Jurkat, Clone E6-1 (cell line): ENCODE measurements at regions not wholly inside any gene's neighbourhood (a gene's known extent, or its start where the extent isn't known, plus 50 kb on each side); places are given as distances from the start of the nearest gene placed in this dataset.
"Not testable (repeated sequence)": the region's sequence is repeated elsewhere in the genome, so short reads cannot be mapped to it uniquely, and the experiment has no call there.

Source experiments
- DNase-seq: peaks from one replicate; pipeline ENCODE4 v3.0.0-alpha.2; 2011; ENCODE audit warnings: low read depth, low spot score
- H3K4me3 ChIP-seq: 2 replicates; pipeline ENCODE4 v1.5.1; 2011; ENCODE audit warnings: mild to moderate bottlenecking, low read length, control low read depth, moderate library complexity

- no peak for DNase-seq
- no peak overlapping the region for H3K4me3 ChIP-seq
Observed at GRCh38 chr5:96193946-96194345, 232.3 kb upstream of the ELL2 start.

- DNase-seq: no peak
- H3K4me3 ChIP-seq: no peak overlapping the region
Observed at GRCh38 chr5:96189987-96190386, 228.3 kb upstream of the ELL2 start.

GRCh38 chr5:96189028-96189826 lies 227.6 kb upstream of the ELL2 start:
- no peak overlapping the region for H3K4me3 ChIP-seq
- no peak for DNase-seq

- DNase-seq: no peak
Observed at GRCh38 chr5:96187309-96188027, 225.8 kb upstream of the ELL2 start.

GRCh38 chr5:96184510-96184909 lies 222.9 kb upstream of the ELL2 start:
- not testable (repeated sequence) for H3K4me3 ChIP-seq, DNase-seq

More at GRCh38 chr5:96187309-96188027, 225.8 kb upstream of the ELL2 start:
- no peak overlapping the region for H3K4me3 ChIP-seq

- no peak overlapping the region for H3K4me3 ChIP-seq
- no peak for DNase-seq
Observed at GRCh38 chr5:96180684-96181435, 219.2 kb upstream of the ELL2 start.

GRCh38 chr5:96177303-96177869 lies 215.7 kb upstream of the ELL2 start:
- no peak overlapping the region for H3K4me3 ChIP-seq
- no peak for DNase-seq

- DNase-seq: no peak
- H3K4me3 ChIP-seq: no peak overlapping the region
Observed at GRCh38 chr5:96176022-96176421, 214.4 kb upstream of the ELL2 start.

- no peak overlapping the region for H3K4me3 ChIP-seq
- peak; percentile 1 for DNase-seq
Observed at GRCh38 chr5:96175090-96175489, 213.4 kb upstream of the ELL2 start.

GRCh38 chr5:96173366-96173765 lies 211.7 kb upstream of the ELL2 start:
- no peak for DNase-seq

GRCh38 chr5:96172436-96172835 lies 210.8 kb upstream of the ELL2 start:
- no peak overlapping the region for H3K4me3 ChIP-seq

More at GRCh38 chr5:96173366-96173765, 211.7 kb upstream of the ELL2 start:
- no peak overlapping the region for H3K4me3 ChIP-seq

GRCh38 chr5:96171973-96172372 lies 210.3 kb upstream of the ELL2 start:
- H3K4me3 ChIP-seq, DNase-seq: not testable (repeated sequence)

More at GRCh38 chr5:96172436-96172835, 210.8 kb upstream of the ELL2 start:
- no peak for DNase-seq

GRCh38 chr5:96170481-96171125 lies 209.0 kb upstream of the ELL2 start:
- not testable (repeated sequence) for DNase-seq, H3K4me3 ChIP-seq

- DNase-seq, H3K4me3 ChIP-seq: not testable (repeated sequence)
Observed at GRCh38 chr5:96168833-96169232, 207.2 kb upstream of the ELL2 start.

GRCh38 chr5:96159043-96159442 lies 197.4 kb upstream of the ELL2 start:
- no peak for DNase-seq
- no peak overlapping the region for H3K4me3 ChIP-seq

- no peak overlapping the region for H3K4me3 ChIP-seq
- no peak for DNase-seq
Observed at GRCh38 chr5:96157841-96158291, 196.2 kb upstream of the ELL2 start.

- no peak for DNase-seq
- no peak overlapping the region for H3K4me3 ChIP-seq
Observed at GRCh38 chr5:96157077-96157780, 195.6 kb upstream of the ELL2 start.

GRCh38 chr5:96155147-96155546 lies 193.5 kb upstream of the ELL2 start:
- H3K4me3 ChIP-seq: no peak overlapping the region
- DNase-seq: no peak
